ENCODE measurements at regions not wholly inside any gene's neighbourhood (a gene's known extent, or its start where the extent isn't known, plus 50 kb on each side); places are given as distances from the start of the nearest gene placed in this dataset.
"Not testable (repeated sequence)": the region's sequence is repeated elsewhere in the genome, so short reads cannot be mapped to it uniquely, and the experiment has no call there.

- not testable (repeated sequence) for DNase-seq (ENCODE audit: low read depth in 2 of 2)
Observed at GRCh38 chr1:144516172-144516571, 54.7 kb upstream of the NBPF15 start.

GRCh38 chr1:144516906-144517305 is 55.4 kb upstream of the NBPF15 start:
- DNase-seq (ENCODE audit: low read depth in 2 of 2), result not testable (repeated sequence)

GRCh38 chr1:144518439-144518838 is 57.0 kb upstream of the NBPF15 start:
- DNase-seq (ENCODE audit: low read depth in 2 of 2), result not testable (repeated sequence)

- DNase-seq (ENCODE audit: low read depth in 2 of 2), result not testable (repeated sequence)
Observed at GRCh38 chr1:144519528-144520189, 58.2 kb upstream of the NBPF15 start.

GRCh38 chr1:144523661-144524407 is 62.4 kb upstream of the NBPF15 start:
- peak; percentile 12 to 23 for DNase-seq (ENCODE audit: low read depth in 2 of 2)

- not testable (repeated sequence) for DNase-seq (ENCODE audit: low read depth in 2 of 2)
Observed at GRCh38 chr1:144532156-144532607, 60.5 kb upstream of the PPIAL4F start.

- not testable (repeated sequence) for DNase-seq (ENCODE audit: low read depth in 2 of 2)
Observed at GRCh38 chr1:144533480-144533879, 59.2 kb upstream of the PPIAL4F start.

- DNase-seq (ENCODE audit: low read depth in 2 of 2), result not testable (repeated sequence)
Observed at GRCh38 chr1:144534286-144534685, 58.4 kb upstream of the PPIAL4F start.

- DNase-seq (ENCODE audit: low read depth in 2 of 2), result not testable (repeated sequence)
Observed at GRCh38 chr1:144536677-144537076, 56.0 kb upstream of the PPIAL4F start.

GRCh38 chr1:144537234-144537633 is 55.5 kb upstream of the PPIAL4F start:
- DNase-seq (ENCODE audit: low read depth in 2 of 2), result not testable (repeated sequence)

GRCh38 chr1:144538736-144539135 is 54.0 kb upstream of the PPIAL4F start:
- DNase-seq (ENCODE audit: low read depth in 2 of 2), result not testable (repeated sequence)

- not testable (repeated sequence) for DNase-seq (ENCODE audit: low read depth in 2 of 2)
Observed at GRCh38 chr1:144539191-144539960, 53.3 kb upstream of the PPIAL4F start.

Measured in stimulated activated CD8-positive, alpha-beta memory T cell treated with anti-CD3 and anti-CD28 coated beads, Interleukin-2, amount 100 ng/mL, for 48 hours (primary cell).